GM12878 (cell line): ENCODE measurements at regions not wholly inside any gene's neighbourhood (a gene's known extent, or its start where the extent isn't known, plus 50 kb on each side); places are given as distances from the start of the nearest gene placed in this dataset.

ENCODE experiments used
- ATAC-seq: fragments of 200-7000 bp; cut with Tn5 transposase; 3 replicates; pipeline ENCODE4 v1.9.1; 2020; ENCODE audit warnings: mild to moderate bottlenecking, moderate library complexity
- BruUV-seq: library from RNA; stranded (reverse); fragments of 400-500 nt; replicated peaks from 2 replicates; lab custom pipeline; 2021; lab: Mats Ljungman, UMichigan
- CTCF ChIA-PET: fragments of 300-600 bp; sonication (Branson Sonifier 250); formaldehyde crosslinking; extraction: SDS; loops from one replicate; lab custom pipeline; 2021; ENCODE audit warnings: inconsistent platforms; lab: Yijun Ruan, JAX
- POLR2A ChIA-PET: fragments of 350-600 bp; formaldehyde crosslinking; extraction: SDS; loops from one replicate; lab custom pipeline; 2021; ENCODE audit warnings: inconsistent platforms; lab: Charles Lee
- RAD21 ChIA-PET: fragments of 300-600 bp; sonication (Branson Sonifier 250); formaldehyde crosslinking; loops from one replicate; lab custom pipeline; 2023; ENCODE audit warnings: antibody characterized with exemption; ENCODE audit not compliant: unreplicated experiment; lab: Charles Lee
- SMC1A ChIA-PET: fragments of 300-600 bp; sonication (Branson Sonifier 250); formaldehyde crosslinking; loops from one replicate; lab custom pipeline; 2023; ENCODE audit not compliant: unreplicated experiment, uncharacterized antibody; lab: Charles Lee
- DNase-seq: peaks from one replicate; pipeline ENCODE4 v3.0.0-alpha.2; 2011; ENCODE audit warnings: low read depth, low spot score
- FAIRE-seq: peaks from 3 replicates; lab custom pipeline; 2011; peaks lifted over from hg19 to GRCh38; lab: Jason Lieb, UNC
- H2AFZ ChIP-seq: 2 replicates; pipeline ENCODE4 v1.6.0; 2011; ENCODE audit warnings: low read depth, low read length, control low read depth; ENCODE audit not compliant: control insufficient read depth
- H3K27ac ChIP-seq: 2 replicates; pipeline ENCODE4 v1.5.1; 2011; ENCODE audit warnings: control low read depth; ENCODE audit not compliant: control insufficient read depth, insufficient read depth
- H3K27me3 ChIP-seq, 2 experiments: replicated peaks in 1 of 2; 2 replicates each; pipeline versions ENCODE4 v1.6.0 to v1.6.1; 2011; ENCODE audit warnings: low read length in 1 of 2; ENCODE audit not compliant: control insufficient read depth in 2 of 2, insufficient read depth in 2 of 2
- H3K36me3 ChIP-seq, 2 experiments: 2 replicates each; pipeline ENCODE4 v1.5.1; 2011; ENCODE audit warnings: low read length in 1 of 2; ENCODE audit not compliant: control insufficient read depth in 2 of 2, insufficient read depth in 2 of 2
- H3K4me1 ChIP-seq: 2 replicates; pipeline ENCODE4 v1.6.1; 2011; ENCODE audit warnings: mild to moderate bottlenecking, low read length, moderate library complexity, mixed read lengths; ENCODE audit not compliant: control insufficient read depth, insufficient read depth
- H3K4me2 ChIP-seq: 2 replicates; pipeline ENCODE4 v1.6.0; 2011; ENCODE audit warnings: control low read depth; ENCODE audit not compliant: control insufficient read depth, insufficient read depth
- H3K4me3 ChIP-seq: fragments of 200-600 bp; sonication (generic); 2 replicates; pipeline ENCODE4 v1.5.1; 2016
- H3K79me2 ChIP-seq: 2 replicates; pipeline ENCODE4 v1.6.0; 2011; ENCODE audit warnings: low read length; ENCODE audit not compliant: control insufficient read depth, insufficient read depth
- H3K9ac ChIP-seq: 2 replicates; pipeline ENCODE4 v1.8.0; 2011; ENCODE audit warnings: low read length, control low read depth, mixed read lengths; ENCODE audit not compliant: control insufficient read depth, insufficient read depth
- H3K9me3 ChIP-seq: replicated peaks from 3 replicates; pipeline ENCODE4 v1.5.1; 2011; ENCODE audit warnings: mild to moderate bottlenecking, low read length; ENCODE audit not compliant: control insufficient read depth, insufficient read depth
- H4K20me1 ChIP-seq: 2 replicates; pipeline ENCODE4 v1.6.0; 2011; ENCODE audit not compliant: control insufficient read depth, insufficient read depth
- ATF7 ChIP-seq: fragments of 450-650 bp; IDR thresholded peaks from 2 replicates; pipeline ENCODE4 v1.6.1; 2016; ENCODE audit warnings: low read depth, mild to moderate bottlenecking
- BCL11A ChIP-seq: IDR thresholded peaks from 2 replicates; pipeline ENCODE4 v1.6.1; 2011; ENCODE audit warnings: low read depth, low read length
- BHLHE40 ChIP-seq, 2 experiments: fragments of 450-650 bp in 1 of 2; IDR thresholded peaks; 2 replicates each; pipeline ENCODE4 v1.6.1; 2011 to 2017; ENCODE audit warnings: low read depth in 2 of 2, borderline replicate concordance in 1 of 2, improper control_type of control experiment in 1 of 2, low read length in 1 of 2, mild to moderate bottlenecking in 1 of 2
- BRCA1 ChIP-seq: IDR thresholded peaks from 2 replicates; pipeline ENCODE4 v1.6.1; 2011; ENCODE audit warnings: low read depth, low read length, improper control_type of control experiment
- CBX5 ChIP-seq: sonication (generic); IDR thresholded peaks from 2 replicates; pipeline ENCODE4 v1.6.1; 2016; ENCODE audit warnings: low read depth, moderate library complexity, mild to moderate bottlenecking, inconsistent platforms
- CHD2 ChIP-seq: IDR thresholded peaks from 2 replicates; pipeline ENCODE4 v1.6.1; 2011; ENCODE audit warnings: low read depth, low read length, improper control_type of control experiment, borderline replicate concordance
- CHD4 ChIP-seq: fragments of 200-600 bp; sonication (generic); IDR thresholded peaks from 2 replicates; pipeline ENCODE4 v1.6.1; 2016; ENCODE audit warnings: mild to moderate bottlenecking
- CREB1 ChIP-seq: IDR thresholded peaks from 2 replicates; pipeline ENCODE4 v1.6.1; 2012; ENCODE audit warnings: low read depth, mild to moderate bottlenecking, inconsistent platforms
- EZH2 ChIP-seq: IDR thresholded peaks from 2 replicates; pipeline ENCODE4 v1.6.1; 2012; ENCODE audit warnings: low read depth, mild to moderate bottlenecking, control low read depth, inconsistent platforms, low read length, borderline replicate concordance; ENCODE audit not compliant: control insufficient read depth
- FOXM1 ChIP-seq: IDR thresholded peaks from 2 replicates; pipeline ENCODE4 v1.6.1; 2012; ENCODE audit warnings: low read depth, mild to moderate bottlenecking, inconsistent platforms, low read length, moderate library complexity
- LARP7 ChIP-seq: fragments of 450-650 bp; IDR thresholded peaks from 2 replicates; pipeline ENCODE4 v1.6.1; 2017; ENCODE audit warnings: mild to moderate bottlenecking
- MXI1 ChIP-seq: fragments of 150-350 bp; IDR thresholded peaks from 2 replicates; pipeline ENCODE4 v1.6.1; 2011; ENCODE audit warnings: low read depth, mild to moderate bottlenecking, inconsistent platforms, low read length, improper control_type of control experiment
- PAX5 ChIP-seq: IDR thresholded peaks from 2 replicates; pipeline ENCODE4 v1.6.1; 2011; ENCODE audit warnings: low read depth, low read length, borderline replicate concordance
- STAT1 ChIP-seq: fragments of 450-650 bp; conservative IDR thresholded peaks from 2 replicates; pipeline ENCODE4 v1.6.1; 2014; ENCODE audit warnings: antibody characterized with exemption, mild to moderate bottlenecking
- TCF7 ChIP-seq: IDR thresholded peaks from 2 replicates; pipeline ENCODE4 v1.6.1; 2014; ENCODE audit warnings: antibody characterized with exemption, borderline replicate concordance
- ZNF622 ChIP-seq: fragments of 450-650 bp; IDR thresholded peaks from 2 replicates; pipeline ENCODE4 v1.6.1; 2017; ENCODE audit warnings: mild to moderate bottlenecking, inconsistent platforms
- ZSCAN29 ChIP-seq: fragments of 450-650 bp; IDR thresholded peaks from 2 replicates; pipeline ENCODE4 v1.6.1; 2017; ENCODE audit warnings: mild to moderate bottlenecking, moderate library complexity
- WGBS: methylation state at CpG from one replicate; pipeline ENCODE4 v1.1.6; 2016; ENCODE audit warnings: low lambda C conversion rate; ENCODE audit not compliant: insufficient replicate concordance, insufficient coverage; ENCODE audit errors: missing lambda C conversion rate; 5-methylcytosine and 5-hydroxymethylcytosine counted together
- in situ Hi-C: fragments of 300-500 bp; cut with MboI; formaldehyde crosslinking; loops from 9 replicates; pipeline ENCODE4 v1.14.3; 2018; ENCODE audit warnings: mixed read lengths
- intact Hi-C: fragments of 100-400 bp; cut with micrococcal nuclease; formaldehyde crosslinking; loops from one replicate; pipeline ENCODE4 v1.14.2; 2022; ENCODE audit not compliant: unreplicated experiment
- TF ChIP-seq, protein P1 (sequence below): fragments of 450-650 bp; IDR thresholded peaks from 2 replicates; pipeline ENCODE4 v1.6.1; 2018; ENCODE audit warnings: mild to moderate bottlenecking, low read depth, moderate library complexity; ENCODE audit not compliant: partially characterized antibody
- TF ChIP-seq, protein P2 (sequence below): fragments of 450-650 bp; IDR thresholded peaks from 2 replicates; pipeline ENCODE4 v1.6.1; 2018; ENCODE audit warnings: borderline replicate concordance, mild to moderate bottlenecking; ENCODE audit not compliant: partially characterized antibody
- TF ChIP-seq, protein P3 (sequence below): fragments of 450-650 bp; IDR thresholded peaks from 2 replicates; pipeline ENCODE4 v1.6.1; 2017; ENCODE audit warnings: borderline replicate concordance

DNA sequence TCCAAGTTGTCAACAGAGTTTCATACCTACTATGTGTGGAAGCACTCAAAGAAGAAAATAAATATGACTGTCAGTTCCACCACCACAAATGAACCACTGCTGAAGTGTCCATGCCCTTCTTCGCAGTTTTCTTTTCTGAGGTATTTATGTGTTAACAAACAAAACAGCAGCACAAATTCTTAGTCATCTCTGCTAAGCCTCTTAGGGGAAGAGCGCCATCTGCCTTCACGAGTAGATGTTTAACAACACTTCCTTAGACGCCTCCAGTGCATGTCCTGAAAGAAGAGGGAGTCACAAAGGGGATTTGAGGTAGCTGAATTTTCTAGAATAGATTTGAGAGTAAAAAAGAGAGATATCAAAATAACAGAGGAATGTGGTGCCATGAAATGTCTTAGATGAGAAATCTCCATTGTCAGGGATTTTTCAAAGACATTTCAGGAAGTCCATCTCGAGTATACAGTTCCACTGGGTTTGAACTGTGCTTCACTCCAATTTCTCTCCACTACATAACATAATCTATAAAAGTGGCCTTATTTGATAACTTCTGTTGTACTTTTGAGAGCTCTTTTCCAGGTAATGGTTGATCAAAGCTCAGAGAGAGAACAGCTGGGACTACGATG, 775.3 kb upstream of the POM121L12 start:
- no peak for TF ChIP-seq CBX5
- no peak for TF ChIP-seq ATF7
- no peak for TF ChIP-seq LARP7
- no peak for TF ChIP-seq STAT1
- TF ChIP-seq, protein P1, sequence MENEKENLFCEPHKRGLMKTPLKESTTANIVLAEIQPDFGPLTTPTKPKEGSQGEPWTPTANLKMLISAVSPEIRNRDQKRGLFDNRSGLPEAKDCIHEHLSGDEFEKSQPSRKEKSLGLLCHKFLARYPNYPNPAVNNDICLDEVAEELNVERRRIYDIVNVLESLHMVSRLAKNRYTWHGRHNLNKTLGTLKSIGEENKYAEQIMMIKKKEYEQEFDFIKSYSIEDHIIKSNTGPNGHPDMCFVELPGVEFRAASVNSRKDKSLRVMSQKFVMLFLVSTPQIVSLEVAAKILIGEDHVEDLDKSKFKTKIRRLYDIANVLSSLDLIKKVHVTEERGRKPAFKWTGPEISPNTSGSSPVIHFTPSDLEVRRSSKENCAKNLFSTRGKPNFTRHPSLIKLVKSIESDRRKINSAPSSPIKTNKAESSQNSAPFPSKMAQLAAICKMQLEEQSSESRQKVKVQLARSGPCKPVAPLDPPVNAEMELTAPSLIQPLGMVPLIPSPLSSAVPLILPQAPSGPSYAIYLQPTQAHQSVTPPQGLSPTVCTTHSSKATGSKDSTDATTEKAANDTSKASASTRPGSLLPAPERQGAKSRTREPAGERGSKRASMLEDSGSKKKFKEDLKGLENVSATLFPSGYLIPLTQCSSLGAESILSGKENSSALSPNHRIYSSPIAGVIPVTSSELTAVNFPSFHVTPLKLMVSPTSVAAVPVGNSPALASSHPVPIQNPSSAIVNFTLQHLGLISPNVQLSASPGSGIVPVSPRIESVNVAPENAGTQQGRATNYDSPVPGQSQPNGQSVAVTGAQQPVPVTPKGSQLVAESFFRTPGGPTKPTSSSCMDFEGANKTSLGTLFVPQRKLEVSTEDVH = no peak
- no peak for TF ChIP-seq CHD4
- no peak for TF ChIP-seq BCL11A
- TF ChIP-seq, protein P2, sequence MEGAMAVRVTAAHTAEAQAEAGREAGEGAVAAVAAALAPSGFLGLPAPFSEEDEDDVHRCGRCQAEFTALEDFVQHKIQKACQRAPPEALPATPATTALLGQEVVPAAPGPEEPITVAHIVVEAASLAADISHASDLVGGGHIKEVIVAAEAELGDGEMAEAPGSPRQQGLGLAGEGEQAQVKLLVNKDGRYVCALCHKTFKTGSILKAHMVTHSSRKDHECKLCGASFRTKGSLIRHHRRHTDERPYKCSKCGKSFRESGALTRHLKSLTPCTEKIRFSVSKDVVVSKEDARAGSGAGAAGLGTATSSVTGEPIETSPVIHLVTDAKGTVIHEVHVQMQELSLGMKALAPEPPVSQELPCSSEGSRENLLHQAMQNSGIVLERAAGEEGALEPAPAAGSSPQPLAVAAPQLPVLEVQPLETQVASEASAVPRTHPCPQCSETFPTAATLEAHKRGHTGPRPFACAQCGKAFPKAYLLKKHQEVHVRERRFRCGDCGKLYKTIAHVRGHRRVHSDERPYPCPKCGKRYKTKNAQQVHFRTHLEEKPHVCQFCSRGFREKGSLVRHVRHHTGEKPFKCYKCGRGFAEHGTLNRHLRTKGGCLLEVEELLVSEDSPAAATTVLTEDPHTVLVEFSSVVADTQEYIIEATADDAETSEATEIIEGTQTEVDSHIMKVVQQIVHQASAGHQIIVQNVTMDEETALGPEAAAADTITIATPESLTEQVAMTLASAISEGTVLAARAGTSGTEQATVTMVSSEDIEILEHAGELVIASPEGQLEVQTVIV = no peak
- TF ChIP-seq ZSCAN29 = no peak
- TF ChIP-seq PAX5 = no peak
- TF ChIP-seq ZNF622 = no peak
- TF ChIP-seq MXI1 = no peak
- no peak for TF ChIP-seq TCF7
- TF ChIP-seq, protein P3, sequence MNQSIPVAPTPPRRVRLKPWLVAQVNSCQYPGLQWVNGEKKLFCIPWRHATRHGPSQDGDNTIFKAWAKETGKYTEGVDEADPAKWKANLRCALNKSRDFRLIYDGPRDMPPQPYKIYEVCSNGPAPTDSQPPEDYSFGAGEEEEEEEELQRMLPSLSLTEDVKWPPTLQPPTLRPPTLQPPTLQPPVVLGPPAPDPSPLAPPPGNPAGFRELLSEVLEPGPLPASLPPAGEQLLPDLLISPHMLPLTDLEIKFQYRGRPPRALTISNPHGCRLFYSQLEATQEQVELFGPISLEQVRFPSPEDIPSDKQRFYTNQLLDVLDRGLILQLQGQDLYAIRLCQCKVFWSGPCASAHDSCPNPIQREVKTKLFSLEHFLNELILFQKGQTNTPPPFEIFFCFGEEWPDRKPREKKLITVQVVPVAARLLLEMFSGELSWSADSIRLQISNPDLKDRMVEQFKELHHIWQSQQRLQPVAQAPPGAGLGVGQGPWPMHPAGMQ = no peak
- no peak for TF ChIP-seq BRCA1
- no peak for TF ChIP-seq EZH2
- no peak for TF ChIP-seq FOXM1
- TF ChIP-seq CHD2 = no peak
- TF ChIP-seq BHLHE40 (IDR thresholded peaks at IDR 0.05; ENCODE audit: borderline replicate concordance in 1 of 2, low read depth in 2 of 2, low read length in 1 of 2) = no peak
- no peak for TF ChIP-seq CREB1
- in situ Hi-C loops = no loop called here
- no peaks in the 10 kb centered on the region for H3K9me3 ChIP-seq
- intact Hi-C loops = no loop called here
- no peaks in the 10 kb centered on the region for H3K4me1 ChIP-seq
- no peak overlapping the region for H3K4me3 ChIP-seq
- no peak overlapping the region for H3K9ac ChIP-seq
- no TSS peak for BruUV-seq
- H3K4me2 ChIP-seq = no peak overlapping the region
- DNase-seq (no peak), FAIRE-seq (no peak), ATAC-seq (no peak)
- WGBS = 39% methylated on average over 6 of the region's 6 CpGs
- no peaks in the 10 kb centered on the region for H3K36me3 ChIP-seq
- H2AFZ ChIP-seq = no peak overlapping the region
- ChIA-PET CTCF (interaction anchor here (0.6 to 1.5 kb wide), 2 partner anchors 18 to 464 kb away, joined by 3 to 4 read pairs; no protein-coding TSS in a partner anchor), POLR2A (no interaction called here), RAD21 (no interaction called here), SMC1A (interaction anchor here (0.6 kb wide), 1 partner anchor 225 kb away, joined by 4 read pairs; no protein-coding TSS in a partner anchor)
- H3K27me3 ChIP-seq = no peaks in the 10 kb centered on the region
- H4K20me1 ChIP-seq = no peaks in the 10 kb centered on the region
- no peaks in the 10 kb centered on the region for H3K79me2 ChIP-seq
- no peak overlapping the region for H3K27ac ChIP-seq
